GM23248 (cell line): ENCODE measurements at regions not wholly inside any gene's neighbourhood (a gene's known extent, or its start where the extent isn't known, plus 50 kb on each side); places are given as distances from the start of the nearest gene placed in this dataset.

ENCODE experiments used
- EZH2 ChIP-seq: fragments of 200-600 bp; sonication (generic); IDR thresholded peaks from 2 replicates; pipeline ENCODE4 v1.6.1; 2018; ENCODE audit warnings: antibody characterized with exemption, mild to moderate bottlenecking; ENCODE audit not compliant: insufficient read depth, poor library complexity, severe bottlenecking
- EZH2phosphoT487 ChIP-seq: fragments of 200-600 bp; sonication (generic); IDR thresholded peaks from 2 replicates; pipeline ENCODE4 v1.6.1; 2018; ENCODE audit warnings: antibody characterized with exemption, moderate library complexity, mild to moderate bottlenecking, low read depth; ENCODE audit not compliant: insufficient read depth

DNA sequence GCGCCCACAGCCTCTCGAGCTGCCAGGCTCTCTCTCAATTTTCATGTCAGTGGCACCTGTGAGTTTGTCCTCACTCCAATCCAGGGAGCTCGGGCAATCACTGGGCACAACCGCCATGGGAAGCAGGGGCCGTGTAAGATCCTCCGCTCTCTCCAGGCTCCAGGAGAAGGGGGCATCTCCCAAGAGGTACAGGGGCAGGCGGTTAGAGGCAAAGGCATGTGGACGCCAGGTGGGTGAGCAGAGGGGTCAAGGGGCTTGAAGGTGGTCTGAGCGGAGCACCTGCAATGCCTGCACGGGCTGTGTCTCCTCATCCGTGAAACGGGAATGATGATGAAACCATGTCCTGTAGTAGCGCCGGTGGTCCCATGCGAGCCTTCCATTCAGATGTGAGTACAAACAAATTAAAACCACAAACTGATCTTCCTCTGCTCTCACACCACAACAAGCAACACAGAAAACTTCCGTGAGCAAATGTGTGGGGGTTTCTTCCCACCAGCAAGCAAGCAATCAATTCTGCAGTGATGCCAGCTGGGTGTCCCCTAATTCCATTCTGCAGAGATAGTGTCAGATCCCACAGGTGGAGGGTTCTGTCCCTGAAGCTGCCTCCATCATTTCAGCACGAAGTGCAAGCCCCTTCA lies 222.5 kb upstream of the PMEPA1 start:
- TF ChIP-seq EZH2, result no peak
- TF ChIP-seq EZH2phosphoT487, result no peak
